ENCODE measurements at regions not wholly inside any gene's neighbourhood (a gene's known extent, or its start where the extent isn't known, plus 50 kb on each side); places are given as distances from the start of the nearest gene placed in this dataset.

DNA sequence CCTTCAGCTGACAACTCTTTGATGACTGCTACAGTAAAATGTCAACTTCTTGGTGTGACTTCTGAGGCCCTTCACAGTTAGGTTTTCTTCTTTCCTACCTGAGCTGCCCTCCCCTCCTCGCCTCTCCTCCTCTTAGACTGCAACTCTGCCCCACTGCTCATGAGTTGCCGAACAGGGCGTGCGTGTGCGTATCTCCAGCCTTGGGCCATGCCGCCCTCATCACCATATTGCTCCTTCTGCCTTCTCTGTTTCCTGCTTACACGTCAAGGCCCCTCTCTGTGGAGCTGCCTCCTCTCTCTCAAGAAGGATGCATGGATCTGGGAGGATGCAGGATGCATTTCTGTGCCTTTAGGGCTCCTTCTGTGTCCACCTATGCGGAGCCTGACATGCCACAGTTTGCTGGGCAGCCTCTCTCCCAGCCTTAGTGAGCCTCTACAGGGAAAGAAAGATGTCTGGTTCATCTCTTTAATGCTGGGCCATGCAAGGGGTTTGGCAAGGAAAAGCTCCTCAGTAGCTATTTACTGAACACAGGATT lies 205.9 kb downstream of the RPLP1 start:
- CTCF ChIA-PET: interaction anchor here (1.2 kb wide), 1 partner anchor 10 kb away, joined by 3 read pairs; no protein-coding TSS in a partner anchor
- POLR2A ChIA-PET: no interaction called here
- no peak overlapping the region for H3K4me3 ChIP-seq (ENCODE audit: low read depth, low read length)
- TF ChIP-seq, protein P1, sequence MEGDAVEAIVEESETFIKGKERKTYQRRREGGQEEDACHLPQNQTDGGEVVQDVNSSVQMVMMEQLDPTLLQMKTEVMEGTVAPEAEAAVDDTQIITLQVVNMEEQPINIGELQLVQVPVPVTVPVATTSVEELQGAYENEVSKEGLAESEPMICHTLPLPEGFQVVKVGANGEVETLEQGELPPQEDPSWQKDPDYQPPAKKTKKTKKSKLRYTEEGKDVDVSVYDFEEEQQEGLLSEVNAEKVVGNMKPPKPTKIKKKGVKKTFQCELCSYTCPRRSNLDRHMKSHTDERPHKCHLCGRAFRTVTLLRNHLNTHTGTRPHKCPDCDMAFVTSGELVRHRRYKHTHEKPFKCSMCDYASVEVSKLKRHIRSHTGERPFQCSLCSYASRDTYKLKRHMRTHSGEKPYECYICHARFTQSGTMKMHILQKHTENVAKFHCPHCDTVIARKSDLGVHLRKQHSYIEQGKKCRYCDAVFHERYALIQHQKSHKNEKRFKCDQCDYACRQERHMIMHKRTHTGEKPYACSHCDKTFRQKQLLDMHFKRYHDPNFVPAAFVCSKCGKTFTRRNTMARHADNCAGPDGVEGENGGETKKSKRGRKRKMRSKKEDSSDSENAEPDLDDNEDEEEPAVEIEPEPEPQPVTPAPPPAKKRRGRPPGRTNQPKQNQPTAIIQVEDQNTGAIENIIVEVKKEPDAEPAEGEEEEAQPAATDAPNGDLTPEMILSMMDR (IDR thresholded peaks at IDR 0.05; ENCODE audit: insufficient read depth, low read length, missing control alignments): no peak
- DNase-seq (ENCODE audit: low read depth, low spot score): no peak

DNA sequence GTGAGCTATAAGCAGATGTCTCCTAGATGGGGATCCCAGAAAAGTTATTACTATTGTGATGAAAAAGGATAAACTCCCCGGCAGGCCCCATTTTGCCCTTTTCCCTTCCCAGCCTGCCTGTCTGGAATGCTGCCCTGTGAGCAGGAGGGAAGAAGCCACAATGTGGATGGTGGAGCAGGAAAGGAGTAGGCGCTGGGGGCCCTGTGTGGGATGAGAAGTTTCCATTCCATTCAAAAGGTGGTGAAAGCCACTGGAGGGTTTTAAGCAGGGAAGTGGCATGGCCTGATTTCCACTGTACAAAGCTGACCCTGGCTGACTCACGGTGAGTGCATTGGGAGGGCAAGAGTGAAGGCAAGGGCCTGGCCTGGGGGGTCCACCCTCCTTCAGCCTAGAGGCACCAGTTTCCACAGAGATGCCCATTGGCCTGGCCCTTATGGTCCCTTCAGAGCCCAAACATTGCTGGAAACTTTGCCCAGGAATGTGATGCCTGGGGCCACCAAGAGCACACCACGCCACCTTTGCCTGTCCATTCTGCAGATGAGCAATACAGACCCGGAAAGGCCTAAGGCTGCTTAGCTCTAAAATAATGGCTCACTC lies 206.9 kb downstream of the RPLP1 start:
- H3K4me3 ChIP-seq (ENCODE audit: low read depth, low read length): no peak overlapping the region
- ChIA-PET POLR2A (no interaction called here), CTCF (no interaction called here)
- no peak for DNase-seq (ENCODE audit: low read depth, low spot score)
- TF ChIP-seq, protein P1 (IDR thresholded peaks at IDR 0.05; ENCODE audit: insufficient read depth, low read length, missing control alignments): no peak

DNA sequence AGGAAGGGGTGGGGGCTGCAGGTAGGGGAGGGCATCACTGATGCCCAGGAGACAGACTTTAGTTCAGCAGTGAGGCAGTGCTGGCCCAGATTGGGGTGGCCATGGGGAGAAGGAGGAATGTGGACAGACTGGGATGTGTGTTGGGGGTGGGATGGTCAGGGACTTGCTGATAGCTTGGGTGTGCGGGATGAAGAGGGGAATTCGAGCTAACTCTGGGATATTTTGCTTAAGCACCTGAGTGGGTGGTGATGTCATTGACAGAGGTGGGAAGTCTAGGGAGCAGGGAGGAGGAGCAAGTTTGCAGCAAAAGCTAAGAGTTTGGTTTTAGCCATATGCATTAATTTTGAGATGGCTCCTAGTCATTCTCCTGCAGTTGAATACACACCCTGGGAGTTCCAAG lies 207.5 kb downstream of the RPLP1 start:
- no peak overlapping the region for H3K4me3 ChIP-seq (ENCODE audit: low read depth, low read length)
- TF ChIP-seq, protein P1 (IDR thresholded peaks at IDR 0.05; ENCODE audit: insufficient read depth, low read length, missing control alignments): no peak
- CTCF ChIA-PET: no interaction called here

GRCh38 chr15:69660658-69661405 lies 208.2 kb downstream of the RPLP1 start:
- TF ChIP-seq, protein P1 (IDR thresholded peaks at IDR 0.05; ENCODE audit: insufficient read depth, low read length, missing control alignments): no peak
- CTCF ChIA-PET: no interaction called here
- POLR2A ChIA-PET: no interaction called here
- DNase-seq (ENCODE audit: low read depth, low spot score): no peak
- no peak overlapping the region for H3K4me3 ChIP-seq (ENCODE audit: low read depth, low read length)

More for the DNA sequence above, 207.5 kb downstream of the RPLP1 start:
- POLR2A ChIA-PET: no interaction called here
- no peak for DNase-seq (ENCODE audit: low read depth, low spot score)

DNA sequence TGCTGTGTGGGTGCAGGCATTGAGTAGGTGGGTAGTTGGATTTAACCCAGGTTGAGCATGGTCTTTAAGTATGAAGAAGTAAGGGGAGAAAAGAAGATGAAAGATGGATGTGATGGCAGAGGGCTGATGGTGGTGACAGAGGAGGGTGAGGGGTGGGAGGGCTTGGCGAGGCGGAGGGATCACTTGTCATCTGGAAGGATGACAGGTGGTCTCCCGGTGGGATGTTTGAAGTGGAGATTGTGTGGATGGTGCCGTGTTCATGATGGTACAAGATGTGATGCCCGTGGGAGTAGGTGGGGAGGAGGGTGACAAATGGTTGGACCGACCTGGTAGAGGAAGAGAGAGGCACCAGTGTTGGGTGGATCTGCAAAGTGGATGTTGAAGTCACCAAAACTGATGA lies 208.8 kb downstream of the RPLP1 start:
- ChIA-PET CTCF (no interaction called here), POLR2A (no interaction called here)
- DNase-seq (ENCODE audit: low read depth, low spot score): no peak
- no peak overlapping the region for H3K4me3 ChIP-seq (ENCODE audit: low read depth, low read length)
- TF ChIP-seq, protein P1 (IDR thresholded peaks at IDR 0.05; ENCODE audit: insufficient read depth, low read length, missing control alignments): no peak

- TF ChIP-seq, protein P1 (IDR thresholded peaks at IDR 0.05; ENCODE audit: insufficient read depth, low read length, missing control alignments): no peak
- ChIA-PET POLR2A (no interaction called here), CTCF (no interaction called here)
- DNase-seq (ENCODE audit: low read depth, low spot score): no peak
- H3K4me3 ChIP-seq (ENCODE audit: low read depth, low read length): no peak overlapping the region
Measured at GRCh38 chr15:69661871-69662644, 209.4 kb downstream of the RPLP1 start.
